Spleen (tissue), 11 donors: ENCODE measurements at regions not wholly inside any gene's neighbourhood (a gene's known extent, or its start where the extent isn't known, plus 50 kb on each side); places are given as distances from the start of the nearest gene placed in this dataset.
"Not testable (repeated sequence)": the region's sequence is repeated elsewhere in the genome, so short reads cannot be mapped to it uniquely, and the experiment has no call there.

Experiments used
- DNase-seq: peaks from one replicate; pipeline ENCODE4 v3.0.0-alpha.2; 2020
- H3K27ac ChIP-seq, 8 donors: fragments of 200-600 bp; sonication (generic) in 7 of 8; 1 replicate in 4 of 8; 2 replicates in 4 of 8; pipeline versions ENCODE4 v1.5.0 to v1.8.0; 2016 to 2021; ENCODE audit warnings: inconsistent platforms in 4 of 8, mild to moderate bottlenecking in 4 of 8, moderate library complexity in 1 of 8
- H3K27me3 ChIP-seq, 7 donors: fragments of 200-600 bp; sonication (generic) in 6 of 7; replicated peaks in 1 of 7; 1 replicate in 4 of 7; 2 replicates in 3 of 7; pipeline versions ENCODE4 v1.5.0 to v1.8.0; 2016 to 2021; ENCODE audit warnings: inconsistent platforms in 3 of 7, mild to moderate bottlenecking in 1 of 7
- H3K36me3 ChIP-seq, 6 donors: fragments of 200-600 bp; sonication (generic) in 5 of 6; 1 replicate in 4 of 6; 2 replicates in 2 of 6; pipeline versions ENCODE4 v1.5.0 to v1.8.0; 2016 to 2021; ENCODE audit warnings: inconsistent platforms in 2 of 6
- H3K4me1 ChIP-seq, 6 donors: fragments of 200-600 bp; sonication (generic) in 5 of 6; 1 replicate in 3 of 6; 2 replicates in 3 of 6; pipeline versions ENCODE4 v1.5.0 to v1.8.0; 2016 to 2021; ENCODE audit warnings: inconsistent platforms in 3 of 6
- H3K4me3 ChIP-seq, 8 donors: fragments of 200-600 bp; sonication (generic) in 7 of 8; 1 replicate in 4 of 8; 2 replicates in 4 of 8; pipeline versions ENCODE4 v1.5.0 to v1.8.0; 2016 to 2021; ENCODE audit warnings: inconsistent platforms in 4 of 8, mild to moderate bottlenecking in 4 of 8, moderate library complexity in 2 of 8
- H3K9me3 ChIP-seq, 8 donors: fragments of 200-600 bp; sonication (generic) in 7 of 8; 1 replicate in 4 of 8; 2 replicates in 4 of 8; pipeline versions ENCODE4 v1.5.0 to v1.8.0; 2016 to 2021; ENCODE audit warnings: inconsistent platforms in 4 of 8
- CTCF ChIP-seq, 11 experiments: fragments of 200-600 bp in 7 of 11; fragments of 450-650 bp in 4 of 11; sonication (generic) in 4 of 11; IDR thresholded peaks in 8 of 11; conservative IDR thresholded peaks in 3 of 11; 1 replicate in 7 of 11; 2 replicates in 4 of 11; pipeline versions ENCODE4 v1.4.0 to v1.8.0; 2016 to 2021; ENCODE audit warnings: antibody characterized with exemption in 11 of 11, inconsistent platforms in 4 of 11, mild to moderate bottlenecking in 1 of 11
- POLR2A ChIP-seq, 3 donors: fragments of 450-650 bp; IDR thresholded peaks; one replicate each; pipeline ENCODE4 v1.5.1; 2017; ENCODE audit warnings: antibody characterized with exemption in 3 of 3, mild to moderate bottlenecking in 1 of 3
- POLR2AphosphoS5 ChIP-seq, 3 donors: sonication (generic); formaldehyde crosslinking; IDR thresholded peaks; one replicate each; pipeline ENCODE4 v1.5.1; 2017; ENCODE audit warnings: antibody characterized with exemption in 3 of 3
- WGBS, 5 donors: extraction: QIAGEN DNeasy Blood & Tissue Kit in 3 of 5; methylation state at CpG; one replicate each; pipeline versions ENCODE4 v1.1.5 to v1.1.7; 2013 to 2018; 5-methylcytosine and 5-hydroxymethylcytosine counted together
- intact Hi-C: fragments of 100-400 bp; cut with DNase I; formaldehyde crosslinking; loops from one replicate; pipeline ENCODE4 v1.15.0; 2023; ENCODE audit warnings: low total_unique reads
- donor health status: healthy with polysubstance abuse.
- donor health status: DM: no; HTN: no; CAD: no; lungs with moderate emphysema.
- donor health status: DM: no; HTN: no; CAD: no.
- donor health status: Bipolar disorder and iron deficiency.
- donor health status: healthy.
- donor health status: DM: no; HTN: no; CAD: no.
- donor health status: DM: yes; HTN: yes; CAD: no.

- intact Hi-C loops = no loop called here
- H3K9me3 ChIP-seq = no peaks in the 10 kb centered on the region
- no peak overlapping the region for H3K4me3 ChIP-seq
Measured at GRCh38 chrX:3806630-3807029, 93.2 kb upstream of the PRKX start.

GRCh38 chrX:3803713-3804112 is 90.3 kb upstream of the PRKX start:
- no peaks in the 10 kb centered on the region for H3K4me1 ChIP-seq
- H3K36me3 ChIP-seq = no peaks in the 10 kb centered on the region
- peaks cover 0 to 18% (median 5%) of the 10 kb centered on the region in 7 donors for H3K27me3 ChIP-seq
- DNase-seq = no peak
- WGBS, 5 donors = 59 to 81% (median 73%) methylated on average over 3 to 4 of the region's 4 CpGs
- intact Hi-C loops = no loop called here
- TF ChIP-seq POLR2A (IDR thresholded peaks at IDR 0.05) (no peak), CTCF (IDR thresholded peaks at IDR 0.05 in 8 of 11, conservative IDR thresholded peaks at IDR 0.05 in 3 of 11) (no peak), POLR2AphosphoS5 (IDR thresholded peaks at IDR 0.05) (no peak)
- no peaks in the 10 kb centered on the region for H3K9me3 ChIP-seq
- no peak overlapping the region for H3K4me3 ChIP-seq
- H3K27ac ChIP-seq = no peak overlapping the region

More at GRCh38 chrX:3806630-3807029, 93.2 kb upstream of the PRKX start:
- no peak for DNase-seq
- WGBS, 5 donors = 42 to 59% (median 46%) methylated on average over 6 to 10 of the region's 10 CpGs
- peaks cover 0 to 27% (median 5%) of the 10 kb centered on the region in 7 donors for H3K27me3 ChIP-seq
- H3K27ac ChIP-seq = no peak overlapping the region
- no peaks in the 10 kb centered on the region for H3K36me3 ChIP-seq
- H3K4me1 ChIP-seq = peaks cover 0 to 3% (median 0%) of the 10 kb centered on the region in 6 donors
- TF ChIP-seq POLR2A (IDR thresholded peaks at IDR 0.05) (no peak), CTCF (IDR thresholded peaks at IDR 0.05 in 8 of 11, conservative IDR thresholded peaks at IDR 0.05 in 3 of 11) (no peak), POLR2AphosphoS5 (IDR thresholded peaks at IDR 0.05) (no peak)

GRCh38 chrX:3803305-3803704 is 89.9 kb upstream of the PRKX start:
- peaks cover 0 to 17% (median 5%) of the 10 kb centered on the region in 7 donors for H3K27me3 ChIP-seq
- TF ChIP-seq CTCF (IDR thresholded peaks at IDR 0.05 in 8 of 11, conservative IDR thresholded peaks at IDR 0.05 in 3 of 11) (no peak), POLR2AphosphoS5 (IDR thresholded peaks at IDR 0.05) (no peak), POLR2A (IDR thresholded peaks at IDR 0.05) (no peak)
- H3K4me1 ChIP-seq = no peaks in the 10 kb centered on the region
- no peaks in the 10 kb centered on the region for H3K9me3 ChIP-seq
- intact Hi-C loops = no loop called here
- WGBS, 5 donors = 55 to 86% (median 84%) methylated on average over 5 of the region's 5 CpGs
- no peak overlapping the region for H3K4me3 ChIP-seq
- no peaks in the 10 kb centered on the region for H3K36me3 ChIP-seq
- H3K27ac ChIP-seq = no peak overlapping the region
- no peak for DNase-seq

- H3K4me3 ChIP-seq, H3K9me3 ChIP-seq, H3K27me3 ChIP-seq, H3K4me1 ChIP-seq, H3K27ac ChIP-seq, DNase-seq, H3K36me3 ChIP-seq, intact Hi-C loops: not testable (repeated sequence)
- WGBS, 5 donors = 54 to 74% (median 67%) methylated on average over 3 to 4 of the region's 4 CpGs
Measured at GRCh38 chrX:3795411-3795810, 82.0 kb upstream of the PRKX start.

GRCh38 chrX:3791449-3791848 is 78.0 kb upstream of the PRKX start:
- Histone ChIP-seq H3K4me1 (no peaks in the 10 kb centered on the region), H3K27ac (no peak overlapping the region), H3K9me3 (no peaks in the 10 kb centered on the region), H3K36me3 (no peaks in the 10 kb centered on the region), H3K27me3 (no peaks in the 10 kb centered on the region), H3K4me3 (no peak overlapping the region)
- intact Hi-C loops = no loop called here
- no peak for TF ChIP-seq POLR2AphosphoS5 (IDR thresholded peaks at IDR 0.05)
- no peak for TF ChIP-seq CTCF (IDR thresholded peaks at IDR 0.05 in 8 of 11, conservative IDR thresholded peaks at IDR 0.05 in 3 of 11)
- TF ChIP-seq POLR2A (IDR thresholded peaks at IDR 0.05) = no peak
- no peak for DNase-seq
- 92 to 95% (median 93%) methylated on average over 10 to 11 of the region's 11 CpGs for WGBS, 5 donors
